ENCODE measurements at regions not wholly inside any gene's neighbourhood (a gene's known extent, or its start where the extent isn't known, plus 50 kb on each side); places are given as distances from the start of the nearest gene placed in this dataset.

- DNase-seq: no peak
Observed at GRCh38 chr9:126095546-126096190, 231.0 kb upstream of the MVB12B start.

- DNase-seq: no peak
Observed at GRCh38 chr9:126096340-126096739, 230.3 kb upstream of the MVB12B start.

- DNase-seq: no peak
Observed at GRCh38 chr9:126097679-126098078, 228.9 kb upstream of the MVB12B start.

- DNase-seq: no peak
Observed at GRCh38 chr9:126106404-126106803, 220.2 kb upstream of the MVB12B start.

- no peak for DNase-seq
Observed at GRCh38 chr9:126107693-126108092, 218.9 kb upstream of the MVB12B start.

GRCh38 chr9:126108240-126108639 lies 218.4 kb upstream of the MVB12B start:
- DNase-seq: no peak

GRCh38 chr9:126109575-126109974 lies 217.1 kb upstream of the MVB12B start:
- no peak for DNase-seq

- DNase-seq: no peak
Observed at GRCh38 chr9:126111556-126111955, 215.1 kb upstream of the MVB12B start.

- no peak for DNase-seq
Observed at GRCh38 chr9:126112135-126112720, 214.4 kb upstream of the MVB12B start.

GRCh38 chr9:126113176-126113575 lies 213.5 kb upstream of the MVB12B start:
- no peak for DNase-seq

- no peak for DNase-seq
Observed at GRCh38 chr9:126113756-126114408, 212.7 kb upstream of the MVB12B start.

- DNase-seq: no peak
Observed at GRCh38 chr9:126114409-126114760, 212.2 kb upstream of the MVB12B start.

GRCh38 chr9:126114850-126115460 lies 211.7 kb upstream of the MVB12B start:
- no peak for DNase-seq

- DNase-seq: no peak
Observed at GRCh38 chr9:126116351-126117157, 210.1 kb upstream of the MVB12B start.

GRCh38 chr9:126117158-126117425 lies 209.5 kb upstream of the MVB12B start:
- no peak for DNase-seq

GRCh38 chr9:126117631-126118030 lies 209.0 kb upstream of the MVB12B start:
- no peak for DNase-seq

GRCh38 chr9:126119731-126120130 lies 206.9 kb upstream of the MVB12B start:
- DNase-seq: no peak

GRCh38 chr9:126122901-126123616 lies 203.6 kb upstream of the MVB12B start:
- no peak for DNase-seq

GRCh38 chr9:126123927-126124326 lies 202.7 kb upstream of the MVB12B start:
- no peak for DNase-seq

- DNase-seq: no peak
Observed at GRCh38 chr9:126125177-126125576, 201.5 kb upstream of the MVB12B start.

GRCh38 chr9:126125577-126125976 lies 201.1 kb upstream of the MVB12B start:
- DNase-seq: no peak

GRCh38 chr9:126125992-126126409 lies 200.6 kb upstream of the MVB12B start:
- DNase-seq: no peak

- DNase-seq: no peak
Observed at GRCh38 chr9:126126807-126127206, 199.8 kb upstream of the MVB12B start.

Data from DMS79 treated with DMSO at 0.1 percent for 48 hours (cell line).